ENCODE measurements at regions not wholly inside any gene's neighbourhood (a gene's known extent, or its start where the extent isn't known, plus 50 kb on each side); places are given as distances from the start of the nearest gene placed in this dataset.

DNA sequence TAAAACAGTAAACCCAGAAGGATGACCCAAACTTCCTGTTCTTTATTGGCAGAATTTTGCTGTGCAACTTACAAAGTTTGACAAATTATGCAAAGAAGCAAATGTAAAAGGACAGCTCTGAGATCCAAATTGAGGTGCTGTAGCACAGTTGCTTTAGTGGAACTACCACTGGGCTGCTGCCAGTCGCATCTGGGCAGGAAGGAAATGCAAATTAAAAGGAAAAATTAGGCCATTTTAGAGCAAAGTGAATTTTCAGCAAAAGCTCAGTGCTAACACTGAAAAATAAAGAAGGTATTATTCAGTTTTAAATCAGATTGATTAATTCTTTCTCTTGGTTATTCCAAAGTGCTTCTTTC is 104.5 kb downstream of the ZMAT3 start:
- Histone ChIP-seq H3K4me3 (replicated peaks; ENCODE audit: low read depth, low read length) (no peak overlapping the region), H3K27me3 (replicated peaks; ENCODE audit: control insufficient read depth, insufficient read depth, low read length) (no peaks in the 10 kb centered on the region), H3K36me3 (ENCODE audit: control insufficient read depth, insufficient read depth, low read length) (no peaks in the 10 kb centered on the region)
- TF ChIP-seq, protein P1, sequence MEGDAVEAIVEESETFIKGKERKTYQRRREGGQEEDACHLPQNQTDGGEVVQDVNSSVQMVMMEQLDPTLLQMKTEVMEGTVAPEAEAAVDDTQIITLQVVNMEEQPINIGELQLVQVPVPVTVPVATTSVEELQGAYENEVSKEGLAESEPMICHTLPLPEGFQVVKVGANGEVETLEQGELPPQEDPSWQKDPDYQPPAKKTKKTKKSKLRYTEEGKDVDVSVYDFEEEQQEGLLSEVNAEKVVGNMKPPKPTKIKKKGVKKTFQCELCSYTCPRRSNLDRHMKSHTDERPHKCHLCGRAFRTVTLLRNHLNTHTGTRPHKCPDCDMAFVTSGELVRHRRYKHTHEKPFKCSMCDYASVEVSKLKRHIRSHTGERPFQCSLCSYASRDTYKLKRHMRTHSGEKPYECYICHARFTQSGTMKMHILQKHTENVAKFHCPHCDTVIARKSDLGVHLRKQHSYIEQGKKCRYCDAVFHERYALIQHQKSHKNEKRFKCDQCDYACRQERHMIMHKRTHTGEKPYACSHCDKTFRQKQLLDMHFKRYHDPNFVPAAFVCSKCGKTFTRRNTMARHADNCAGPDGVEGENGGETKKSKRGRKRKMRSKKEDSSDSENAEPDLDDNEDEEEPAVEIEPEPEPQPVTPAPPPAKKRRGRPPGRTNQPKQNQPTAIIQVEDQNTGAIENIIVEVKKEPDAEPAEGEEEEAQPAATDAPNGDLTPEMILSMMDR (IDR thresholded peaks at IDR 0.05; ENCODE audit: insufficient read depth, low read length, poor library complexity, severe bottlenecking): no peak
- DNase-seq (ENCODE audit: extremely low read depth, insufficient read length): peak; percentile 37

DNA sequence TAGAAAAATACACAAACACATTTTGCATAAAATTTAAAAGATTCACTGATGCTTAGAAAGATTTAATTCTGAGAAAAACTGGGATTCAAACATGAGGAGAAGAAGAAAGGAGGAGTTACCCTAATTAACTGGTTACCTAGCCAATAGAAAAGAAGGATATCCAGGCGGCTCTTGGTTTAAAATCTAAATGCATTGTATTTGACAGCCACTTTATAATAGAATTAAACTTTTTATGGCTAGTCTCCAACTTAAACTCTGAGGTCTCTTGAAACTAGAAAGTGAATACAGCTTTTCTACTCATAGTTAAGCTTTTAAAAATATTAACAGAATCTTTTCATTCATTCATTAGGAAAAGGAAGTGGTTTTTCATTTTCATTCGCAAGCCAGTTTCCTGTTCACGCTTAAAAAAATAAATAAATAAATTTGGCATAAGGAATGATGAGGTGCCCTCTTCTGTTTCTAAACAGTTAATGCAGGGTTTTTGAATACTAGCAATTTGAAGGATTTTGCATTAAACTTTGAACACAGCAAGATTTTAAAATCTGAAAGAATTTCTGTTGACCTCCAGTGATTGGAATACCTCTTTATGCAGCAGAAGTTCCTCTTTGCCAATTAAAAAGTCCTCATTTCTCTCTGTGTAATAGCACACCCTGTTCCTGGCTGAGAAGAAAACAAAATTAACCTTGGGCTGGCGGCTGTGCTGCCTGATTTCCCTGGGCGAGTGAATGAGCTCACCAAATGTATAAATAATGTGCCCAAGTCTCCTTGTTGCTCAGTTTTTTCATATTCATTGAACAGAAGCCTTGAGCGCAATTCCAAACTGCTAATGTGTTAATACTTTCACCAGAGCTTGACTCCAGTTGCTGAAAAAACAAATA is 105.1 kb downstream of the ZMAT3 start:
- H3K4me3 ChIP-seq (replicated peaks; ENCODE audit: low read depth, low read length): 0 out of 2 replicates have a peak overlapping the region, but pooled peaks have one; percentile 17

GRCh38 chr3:178964551-178964950 is 107.1 kb downstream of the ZMAT3 start:
- no peak overlapping the region for H3K4me3 ChIP-seq (replicated peaks; ENCODE audit: low read depth, low read length)
- TF ChIP-seq, protein P1 (IDR thresholded peaks at IDR 0.05; ENCODE audit: insufficient read depth, low read length, poor library complexity, severe bottlenecking): no peak
- H3K36me3 ChIP-seq (ENCODE audit: control insufficient read depth, insufficient read depth, low read length): no peaks in the 10 kb centered on the region
- H3K27me3 ChIP-seq (replicated peaks; ENCODE audit: control insufficient read depth, insufficient read depth, low read length): no peaks in the 10 kb centered on the region
- DNase-seq (ENCODE audit: extremely low read depth, insufficient read length): no peak

More for the DNA sequence above, 105.1 kb downstream of the ZMAT3 start:
- Histone ChIP-seq H3K27me3 (replicated peaks; ENCODE audit: control insufficient read depth, insufficient read depth, low read length) (no peaks in the 10 kb centered on the region), H3K36me3 (ENCODE audit: control insufficient read depth, insufficient read depth, low read length) (no peaks in the 10 kb centered on the region)
- DNase-seq (ENCODE audit: extremely low read depth, insufficient read length): peak; percentile 33
- TF ChIP-seq, protein P1 (IDR thresholded peaks at IDR 0.05; ENCODE audit: insufficient read depth, low read length, poor library complexity, severe bottlenecking): peak; percentile 44

GRCh38 chr3:178960918-178961317 is 110.7 kb downstream of the ZMAT3 start:
- no peaks in the 10 kb centered on the region for H3K36me3 ChIP-seq (ENCODE audit: control insufficient read depth, insufficient read depth, low read length)
- no peak overlapping the region for H3K4me3 ChIP-seq (replicated peaks; ENCODE audit: low read depth, low read length)
- TF ChIP-seq, protein P1 (IDR thresholded peaks at IDR 0.05; ENCODE audit: insufficient read depth, low read length, poor library complexity, severe bottlenecking): no peak
- DNase-seq (ENCODE audit: extremely low read depth, insufficient read length): no peak
- H3K27me3 ChIP-seq (replicated peaks; ENCODE audit: control insufficient read depth, insufficient read depth, low read length): no peaks in the 10 kb centered on the region

DNA sequence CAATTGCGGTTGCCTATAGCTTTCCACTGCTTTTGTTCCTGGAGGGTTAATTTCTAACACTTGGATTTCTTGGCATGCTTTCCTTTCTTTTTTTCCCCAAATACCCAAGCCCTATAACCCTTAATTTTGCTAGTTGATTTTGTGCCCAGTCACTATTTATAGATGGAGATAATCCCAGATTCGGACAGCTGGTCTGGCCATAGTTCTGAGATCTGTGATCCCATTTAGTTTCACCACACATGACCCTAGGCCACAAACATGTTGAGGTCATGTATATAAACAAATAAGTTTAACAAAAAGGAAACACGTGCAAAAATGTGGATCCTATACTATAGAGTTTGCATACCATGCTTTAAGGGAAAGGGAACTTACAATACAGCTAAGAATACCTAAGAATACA is 111.4 kb downstream of the ZMAT3 start:
- TF ChIP-seq, protein P1 (IDR thresholded peaks at IDR 0.05; ENCODE audit: insufficient read depth, low read length, poor library complexity, severe bottlenecking): no peak
- H3K36me3 ChIP-seq (ENCODE audit: control insufficient read depth, insufficient read depth, low read length): no peaks in the 10 kb centered on the region
- no peak for DNase-seq (ENCODE audit: extremely low read depth, insufficient read length)
- no peaks in the 10 kb centered on the region for H3K27me3 ChIP-seq (replicated peaks; ENCODE audit: control insufficient read depth, insufficient read depth, low read length)
- H3K4me3 ChIP-seq (replicated peaks; ENCODE audit: low read depth, low read length): no peak overlapping the region
